ENCODE measurements at regions not wholly inside any gene's neighbourhood (a gene's known extent, or its start where the extent isn't known, plus 50 kb on each side); places are given as distances from the start of the nearest gene placed in this dataset.

DNA sequence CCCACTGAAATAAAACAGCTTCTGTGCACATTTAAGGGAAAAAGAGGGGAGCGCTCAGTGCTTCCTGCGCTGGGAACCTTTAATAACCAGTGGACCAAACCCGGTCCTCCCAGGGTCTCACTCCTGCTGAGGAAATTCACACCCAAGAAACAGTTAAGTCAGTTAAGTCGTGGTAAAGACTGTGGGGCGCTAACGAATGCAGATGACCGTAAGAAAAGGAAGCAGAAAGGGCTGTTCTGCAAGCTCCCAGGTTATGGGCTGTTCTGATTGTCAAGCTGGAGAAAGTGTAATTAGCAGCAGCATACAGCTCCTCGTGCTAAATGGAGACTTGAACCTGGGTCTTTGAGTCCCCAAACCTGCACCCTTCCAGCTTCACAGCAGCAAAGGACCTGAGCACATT lies 536.6 kb downstream of the NPHP4 start:
- Mint-ChIP-seq H3K36me3 (peaks cover 71% of the 10 kb centered on the region), H3K4me1 (no peaks in the 10 kb centered on the region), H3K9me3 (peaks cover 70% of the 10 kb centered on the region), H3K27me3 (ENCODE audit: low read depth) (peaks cover 4% of the 10 kb centered on the region; the same call in 1 of the 2 replicates), H3K27ac (no peak overlapping the region), H3K4me3 (no peak overlapping the region)
- POLR2A ChIA-PET = no interaction called here
- CTCF ChIA-PET = interaction anchor here (0.6 kb wide), 1 partner anchor 30 kb away, joined by 4 read pairs; no protein-coding TSS in a partner anchor
- no peak for ATAC-seq
- DNase-seq (ENCODE audit: low spot score) = no peak
- TF ChIP-seq, protein P1, sequence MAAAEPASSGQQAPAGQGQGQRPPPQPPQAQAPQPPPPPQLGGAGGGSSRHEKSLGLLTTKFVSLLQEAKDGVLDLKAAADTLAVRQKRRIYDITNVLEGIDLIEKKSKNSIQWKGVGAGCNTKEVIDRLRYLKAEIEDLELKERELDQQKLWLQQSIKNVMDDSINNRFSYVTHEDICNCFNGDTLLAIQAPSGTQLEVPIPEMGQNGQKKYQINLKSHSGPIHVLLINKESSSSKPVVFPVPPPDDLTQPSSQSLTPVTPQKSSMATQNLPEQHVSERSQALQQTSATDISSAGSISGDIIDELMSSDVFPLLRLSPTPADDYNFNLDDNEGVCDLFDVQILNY (CRISPR knock-in tag; IDR thresholded peaks at IDR 0.05) = no peak
- TF ChIP-seq RELA (CRISPR knock-in tag; IDR thresholded peaks at IDR 0.05; ENCODE audit: borderline replicate concordance) (no peak), CREB1 (CRISPR knock-in tag; IDR thresholded peaks at IDR 0.05) (no peak), ELF4 (CRISPR knock-in tag; IDR thresholded peaks at IDR 0.05; ENCODE audit: low read depth) (no peak), TP53 (CRISPR knock-in tag; IDR thresholded peaks at IDR 0.05) (no peak), SP1 (CRISPR knock-in tag; conservative IDR thresholded peaks at IDR 0.05) (no peak)
- TF ChIP-seq, protein P2, sequence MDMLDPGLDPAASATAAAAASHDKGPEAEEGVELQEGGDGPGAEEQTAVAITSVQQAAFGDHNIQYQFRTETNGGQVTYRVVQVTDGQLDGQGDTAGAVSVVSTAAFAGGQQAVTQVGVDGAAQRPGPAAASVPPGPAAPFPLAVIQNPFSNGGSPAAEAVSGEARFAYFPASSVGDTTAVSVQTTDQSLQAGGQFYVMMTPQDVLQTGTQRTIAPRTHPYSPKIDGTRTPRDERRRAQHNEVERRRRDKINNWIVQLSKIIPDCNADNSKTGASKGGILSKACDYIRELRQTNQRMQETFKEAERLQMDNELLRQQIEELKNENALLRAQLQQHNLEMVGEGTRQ (CRISPR knock-in tag; IDR thresholded peaks at IDR 0.05) = no peak
- TF ChIP-seq, protein P3, sequence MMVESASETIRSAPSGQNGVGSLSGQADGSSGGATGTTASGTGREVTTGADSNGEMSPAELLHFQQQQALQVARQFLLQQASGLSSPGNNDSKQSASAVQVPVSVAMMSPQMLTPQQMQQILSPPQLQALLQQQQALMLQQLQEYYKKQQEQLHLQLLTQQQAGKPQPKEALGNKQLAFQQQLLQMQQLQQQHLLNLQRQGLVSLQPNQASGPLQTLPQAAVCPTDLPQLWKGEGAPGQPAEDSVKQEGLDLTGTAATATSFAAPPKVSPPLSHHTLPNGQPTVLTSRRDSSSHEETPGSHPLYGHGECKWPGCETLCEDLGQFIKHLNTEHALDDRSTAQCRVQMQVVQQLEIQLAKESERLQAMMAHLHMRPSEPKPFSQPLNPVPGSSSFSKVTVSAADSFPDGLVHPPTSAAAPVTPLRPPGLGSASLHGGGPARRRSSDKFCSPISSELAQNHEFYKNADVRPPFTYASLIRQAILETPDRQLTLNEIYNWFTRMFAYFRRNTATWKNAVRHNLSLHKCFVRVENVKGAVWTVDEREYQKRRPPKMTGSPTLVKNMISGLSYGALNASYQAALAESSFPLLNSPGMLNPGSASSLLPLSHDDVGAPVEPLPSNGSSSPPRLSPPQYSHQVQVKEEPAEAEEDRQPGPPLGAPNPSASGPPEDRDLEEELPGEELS (CRISPR knock-in tag; IDR thresholded peaks at IDR 0.05) = no peak

DNA sequence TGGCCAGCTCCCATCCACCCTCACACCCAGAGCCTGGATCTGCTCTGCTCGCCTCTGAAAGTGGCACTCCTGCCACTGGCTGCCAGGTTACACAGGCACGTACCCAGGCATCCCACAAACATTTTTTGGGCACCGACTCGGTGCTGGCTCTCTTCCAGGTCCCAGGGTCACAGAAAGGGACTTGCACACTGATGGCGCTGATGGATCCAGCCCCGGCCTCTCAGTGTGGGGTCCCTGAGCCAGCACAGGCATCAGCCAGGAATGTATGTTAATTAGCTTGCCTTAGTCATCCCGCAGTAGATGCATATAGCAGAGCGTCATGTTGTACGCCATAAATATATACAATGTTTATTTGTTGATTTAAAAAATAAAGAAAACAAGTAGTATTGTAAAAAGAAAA lies 537.2 kb downstream of the NPHP4 start:
- Mint-ChIP-seq H3K9me3 (peaks cover 72% of the 10 kb centered on the region), H3K4me3 (no peak overlapping the region), H3K27me3 (ENCODE audit: low read depth) (peaks cover 4% of the 10 kb centered on the region; the same call in 1 of the 2 replicates), H3K4me1 (no peaks in the 10 kb centered on the region), H3K27ac (no peak overlapping the region), H3K36me3 (peaks cover 72% of the 10 kb centered on the region)
- DNase-seq (ENCODE audit: low spot score) (no peak), ATAC-seq (no peak)
- TF ChIP-seq NFE2L1 (CRISPR knock-in tag; IDR thresholded peaks at IDR 0.05) (no peak), SMAD3 (CRISPR knock-in tag; IDR thresholded peaks at IDR 0.05; ENCODE audit: borderline replicate concordance) (no peak), GABPB1 (CRISPR knock-in tag; IDR thresholded peaks at IDR 0.05) (no peak), KAT7 (CRISPR knock-in tag; IDR thresholded peaks at IDR 0.05; ENCODE audit: borderline replicate concordance) (no peak)
- TF ChIP-seq, protein P4, sequence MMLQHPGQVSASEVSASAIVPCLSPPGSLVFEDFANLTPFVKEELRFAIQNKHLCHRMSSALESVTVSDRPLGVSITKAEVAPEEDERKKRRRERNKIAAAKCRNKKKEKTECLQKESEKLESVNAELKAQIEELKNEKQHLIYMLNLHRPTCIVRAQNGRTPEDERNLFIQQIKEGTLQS (CRISPR knock-in tag; conservative IDR thresholded peaks at IDR 0.05) = no peak
- TF ChIP-seq, protein P5, sequence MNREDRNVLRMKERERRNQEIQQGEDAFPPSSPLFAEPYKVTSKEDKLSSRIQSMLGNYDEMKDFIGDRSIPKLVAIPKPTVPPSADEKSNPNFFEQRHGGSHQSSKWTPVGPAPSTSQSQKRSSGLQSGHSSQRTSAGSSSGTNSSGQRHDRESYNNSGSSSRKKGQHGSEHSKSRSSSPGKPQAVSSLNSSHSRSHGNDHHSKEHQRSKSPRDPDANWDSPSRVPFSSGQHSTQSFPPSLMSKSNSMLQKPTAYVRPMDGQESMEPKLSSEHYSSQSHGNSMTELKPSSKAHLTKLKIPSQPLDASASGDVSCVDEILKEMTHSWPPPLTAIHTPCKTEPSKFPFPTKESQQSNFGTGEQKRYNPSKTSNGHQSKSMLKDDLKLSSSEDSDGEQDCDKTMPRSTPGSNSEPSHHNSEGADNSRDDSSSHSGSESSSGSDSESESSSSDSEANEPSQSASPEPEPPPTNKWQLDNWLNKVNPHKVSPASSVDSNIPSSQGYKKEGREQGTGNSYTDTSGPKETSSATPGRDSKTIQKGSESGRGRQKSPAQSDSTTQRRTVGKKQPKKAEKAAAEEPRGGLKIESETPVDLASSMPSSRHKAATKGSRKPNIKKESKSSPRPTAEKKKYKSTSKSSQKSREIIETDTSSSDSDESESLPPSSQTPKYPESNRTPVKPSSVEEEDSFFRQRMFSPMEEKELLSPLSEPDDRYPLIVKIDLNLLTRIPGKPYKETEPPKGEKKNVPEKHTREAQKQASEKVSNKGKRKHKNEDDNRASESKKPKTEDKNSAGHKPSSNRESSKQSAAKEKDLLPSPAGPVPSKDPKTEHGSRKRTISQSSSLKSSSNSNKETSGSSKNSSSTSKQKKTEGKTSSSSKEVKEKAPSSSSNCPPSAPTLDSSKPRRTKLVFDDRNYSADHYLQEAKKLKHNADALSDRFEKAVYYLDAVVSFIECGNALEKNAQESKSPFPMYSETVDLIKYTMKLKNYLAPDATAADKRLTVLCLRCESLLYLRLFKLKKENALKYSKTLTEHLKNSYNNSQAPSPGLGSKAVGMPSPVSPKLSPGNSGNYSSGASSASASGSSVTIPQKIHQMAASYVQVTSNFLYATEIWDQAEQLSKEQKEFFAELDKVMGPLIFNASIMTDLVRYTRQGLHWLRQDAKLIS (CRISPR knock-in tag; IDR thresholded peaks at IDR 0.05; ENCODE audit: borderline replicate concordance) = no peak
- ChIA-PET CTCF (no interaction called here), POLR2A (no interaction called here)

DNA sequence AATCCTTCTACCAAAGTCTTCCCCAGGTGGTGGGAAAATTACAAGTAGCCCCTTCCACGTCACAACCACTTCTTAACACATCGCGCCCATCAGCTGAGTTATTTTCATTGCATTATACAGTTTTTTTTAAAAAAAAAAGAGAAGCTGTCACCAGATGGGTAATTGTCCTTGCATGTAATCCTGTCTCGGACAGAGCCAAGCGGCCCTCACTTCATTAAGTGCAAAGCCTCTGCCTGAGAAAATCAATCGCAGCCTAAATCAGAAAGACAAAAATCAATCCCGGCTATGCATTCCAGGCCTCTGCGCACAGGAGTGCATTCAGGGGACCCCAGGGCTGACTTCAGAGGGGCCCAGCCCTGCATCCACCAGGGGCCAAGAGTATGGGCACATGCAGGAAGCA lies 538.9 kb downstream of the NPHP4 start:
- H3K36me3 Mint-ChIP-seq = peaks cover 64% of the 10 kb centered on the region
- no peak for ATAC-seq
- no peak for DNase-seq (ENCODE audit: low spot score)
- POLR2A ChIA-PET = no interaction called here
- no peak overlapping the region for H3K4me3 Mint-ChIP-seq
- peaks cover 4% of the 10 kb centered on the region; the same call in 1 of the 2 replicates for H3K27me3 Mint-ChIP-seq (ENCODE audit: low read depth)
- H3K4me1 Mint-ChIP-seq = no peaks in the 10 kb centered on the region
- H3K27ac Mint-ChIP-seq = no peak overlapping the region
- CTCF ChIA-PET = no interaction called here
- H3K9me3 Mint-ChIP-seq = peaks cover 65% of the 10 kb centered on the region
- TF ChIP-seq, protein P3 (CRISPR knock-in tag; IDR thresholded peaks at IDR 0.05) = no peak
- TF ChIP-seq RELA (CRISPR knock-in tag; IDR thresholded peaks at IDR 0.05; ENCODE audit: borderline replicate concordance) (no peak), ZNF219 (CRISPR knock-in tag; IDR thresholded peaks at IDR 0.05; ENCODE audit: borderline replicate concordance) (no peak)
- TF ChIP-seq, protein P6, sequence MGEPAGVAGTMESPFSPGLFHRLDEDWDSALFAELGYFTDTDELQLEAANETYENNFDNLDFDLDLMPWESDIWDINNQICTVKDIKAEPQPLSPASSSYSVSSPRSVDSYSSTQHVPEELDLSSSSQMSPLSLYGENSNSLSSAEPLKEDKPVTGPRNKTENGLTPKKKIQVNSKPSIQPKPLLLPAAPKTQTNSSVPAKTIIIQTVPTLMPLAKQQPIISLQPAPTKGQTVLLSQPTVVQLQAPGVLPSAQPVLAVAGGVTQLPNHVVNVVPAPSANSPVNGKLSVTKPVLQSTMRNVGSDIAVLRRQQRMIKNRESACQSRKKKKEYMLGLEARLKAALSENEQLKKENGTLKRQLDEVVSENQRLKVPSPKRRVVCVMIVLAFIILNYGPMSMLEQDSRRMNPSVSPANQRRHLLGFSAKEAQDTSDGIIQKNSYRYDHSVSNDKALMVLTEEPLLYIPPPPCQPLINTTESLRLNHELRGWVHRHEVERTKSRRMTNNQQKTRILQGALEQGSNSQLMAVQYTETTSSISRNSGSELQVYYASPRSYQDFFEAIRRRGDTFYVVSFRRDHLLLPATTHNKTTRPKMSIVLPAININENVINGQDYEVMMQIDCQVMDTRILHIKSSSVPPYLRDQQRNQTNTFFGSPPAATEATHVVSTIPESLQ (CRISPR knock-in tag; IDR thresholded peaks at IDR 0.05) = no peak
- TF ChIP-seq, protein P7, sequence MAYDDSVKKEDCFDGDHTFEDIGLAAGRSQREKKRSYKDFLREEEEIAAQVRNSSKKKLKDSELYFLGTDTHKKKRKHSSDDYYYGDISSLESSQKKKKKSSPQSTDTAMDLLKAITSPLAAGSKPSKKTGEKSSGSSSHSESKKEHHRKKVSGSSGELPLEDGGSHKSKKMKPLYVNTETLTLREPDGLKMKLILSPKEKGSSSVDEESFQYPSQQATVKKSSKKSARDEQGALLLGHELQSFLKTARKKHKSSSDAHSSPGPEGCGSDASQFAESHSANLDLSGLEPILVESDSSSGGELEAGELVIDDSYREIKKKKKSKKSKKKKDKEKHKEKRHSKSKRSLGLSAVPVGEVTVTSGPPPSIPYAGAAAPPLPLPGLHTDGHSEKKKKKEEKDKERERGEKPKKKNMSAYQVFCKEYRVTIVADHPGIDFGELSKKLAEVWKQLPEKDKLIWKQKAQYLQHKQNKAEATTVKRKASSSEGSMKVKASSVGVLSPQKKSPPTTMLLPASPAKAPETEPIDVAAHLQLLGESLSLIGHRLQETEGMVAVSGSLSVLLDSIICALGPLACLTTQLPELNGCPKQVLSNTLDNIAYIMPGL (CRISPR knock-in tag; IDR thresholded peaks at IDR 0.05) = no peak

Measured in WTC11 (cell line).